Upper lobe of right lung (tissue), 1 donor: ENCODE measurements at regions not wholly inside any gene's neighbourhood (a gene's known extent, or its start where the extent isn't known, plus 50 kb on each side); places are given as distances from the start of the nearest gene placed in this dataset.
A peak's percentile ranks its signal among the peaks of the same experiment; 100 is the strongest.

ENCODE experiments used
- ATAC-seq: fragments of 200-7000 bp; cut with Tn5 transposase; one replicate; pipeline ENCODE4 v1.9.1; 2020; ENCODE audit warnings: mild to moderate bottlenecking, moderate library complexity
- DNase-seq: peaks from one replicate; pipeline ENCODE4 v3.0.0-alpha.2; 2020
- H3K27ac ChIP-seq: fragments of 200-600 bp; one replicate; pipeline ENCODE4 v1.8.0; 2022
- H3K27me3 ChIP-seq: fragments of 200-600 bp; one replicate; pipeline ENCODE4 v1.8.0; 2022; ENCODE audit warnings: mild to moderate bottlenecking
- H3K36me3 ChIP-seq: fragments of 200-600 bp; one replicate; pipeline ENCODE4 v1.8.0; 2022
- H3K4me1 ChIP-seq: fragments of 200-600 bp; one replicate; pipeline ENCODE4 v1.8.0; 2022
- H3K4me3 ChIP-seq: fragments of 200-600 bp; one replicate; pipeline ENCODE4 v1.8.0; 2022; ENCODE audit warnings: mild to moderate bottlenecking
- H3K9me3 ChIP-seq: fragments of 200-600 bp; one replicate; pipeline ENCODE4 v1.8.0; 2022
- CTCF ChIP-seq: fragments of 200-600 bp; IDR thresholded peaks from one replicate; pipeline ENCODE4 v1.8.0; 2022; ENCODE audit warnings: antibody characterized with exemption
- intact Hi-C: fragments of 100-400 bp; cut with DNase I; formaldehyde crosslinking; loops from one replicate; pipeline ENCODE4 v1.11.0; 2022
- donor health status: DM: no; HTN: yes; CAD: no; lungs with severe emphysema.

DNA sequence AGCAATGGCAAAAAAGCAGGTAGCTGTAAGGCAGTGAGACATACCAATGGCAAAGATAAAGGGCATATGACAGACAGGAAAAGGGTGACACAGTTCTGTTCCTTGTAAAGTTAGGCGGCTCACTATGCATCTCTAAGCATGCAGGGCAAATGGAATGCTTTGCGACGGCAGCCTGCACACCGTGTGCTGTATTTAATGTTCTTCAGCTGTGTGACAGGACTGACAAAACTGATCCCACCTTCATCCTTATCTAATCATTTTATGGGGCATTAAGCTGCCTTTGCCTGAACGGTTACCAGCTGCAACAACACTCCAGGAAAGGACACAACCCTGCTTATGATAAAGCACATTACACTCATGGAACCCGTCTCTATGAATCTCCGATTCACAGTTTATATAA, 80.5 kb upstream of the VAV3 start:
- no peak for TF ChIP-seq CTCF
- Histone ChIP-seq H3K36me3 (no peaks in the 10 kb centered on the region), H3K27ac (no peak overlapping the region), H3K4me3 (no peak overlapping the region), H3K4me1 (peaks cover 6% of the 10 kb centered on the region), H3K27me3 (no peaks in the 10 kb centered on the region), H3K9me3 (no peaks in the 10 kb centered on the region)
- intact Hi-C loops: no loop called here
- ATAC-seq (no peak), DNase-seq (no peak)

- ATAC-seq: no peak
- no peak overlapping the region for H3K27ac ChIP-seq
- H3K27me3 ChIP-seq: no peaks in the 10 kb centered on the region
- peaks cover 1% of the 10 kb centered on the region for H3K4me1 ChIP-seq
- H3K36me3 ChIP-seq: no peaks in the 10 kb centered on the region
- no peaks in the 10 kb centered on the region for H3K9me3 ChIP-seq
- no peak for TF ChIP-seq CTCF
- intact Hi-C loops: no loop called here
- H3K4me3 ChIP-seq: no peak overlapping the region
- DNase-seq: no peak
Observed at GRCh38 chr1:108044318-108044717, 79.3 kb upstream of the VAV3 start.

GRCh38 chr1:108043707-108044106, 78.7 kb upstream of the VAV3 start:
- Histone ChIP-seq H3K27ac (no peak overlapping the region), H3K27me3 (no peaks in the 10 kb centered on the region), H3K9me3 (no peaks in the 10 kb centered on the region), H3K36me3 (no peaks in the 10 kb centered on the region), H3K4me3 (no peak overlapping the region), H3K4me1 (no peaks in the 10 kb centered on the region)
- intact Hi-C loops: no loop called here
- DNase-seq (no peak), ATAC-seq (peak; percentile 44)
- no peak for TF ChIP-seq CTCF

DNA sequence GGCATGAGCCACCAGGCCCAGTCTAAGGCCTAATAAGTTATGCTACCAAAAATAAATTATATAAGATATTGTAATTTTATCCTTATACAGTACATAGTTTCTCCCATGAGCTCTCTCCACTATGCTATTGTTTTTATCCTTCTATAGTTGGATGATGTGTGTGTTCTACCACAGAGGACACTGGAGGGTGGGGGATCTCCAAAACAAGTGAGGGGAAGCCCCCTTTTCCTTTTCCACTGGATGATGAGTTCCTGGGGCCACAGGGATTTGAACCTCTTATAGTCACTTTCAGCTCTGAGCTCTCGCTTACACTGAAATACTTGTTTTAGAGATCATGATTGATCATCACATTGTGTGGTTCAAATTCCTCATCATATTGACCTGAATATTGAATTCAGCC, 77.6 kb upstream of the VAV3 start:
- no peak overlapping the region for H3K4me3 ChIP-seq
- intact Hi-C loops: no loop called here
- no peaks in the 10 kb centered on the region for H3K4me1 ChIP-seq
- H3K27me3 ChIP-seq: no peaks in the 10 kb centered on the region
- no peaks in the 10 kb centered on the region for H3K9me3 ChIP-seq
- TF ChIP-seq CTCF: no peak
- no peak overlapping the region for H3K27ac ChIP-seq
- ATAC-seq (no peak), DNase-seq (no peak)
- H3K36me3 ChIP-seq: no peaks in the 10 kb centered on the region

- DNase-seq (no peak), ATAC-seq (no peak)
- no peaks in the 10 kb centered on the region for H3K27me3 ChIP-seq
- no peaks in the 10 kb centered on the region for H3K9me3 ChIP-seq
- no peak for TF ChIP-seq CTCF
- no peaks in the 10 kb centered on the region for H3K4me1 ChIP-seq
- H3K4me3 ChIP-seq: no peak overlapping the region
- H3K27ac ChIP-seq: no peak overlapping the region
- no peaks in the 10 kb centered on the region for H3K36me3 ChIP-seq
- intact Hi-C loops: no loop called here
Observed at GRCh38 chr1:108041360-108042142, 76.6 kb upstream of the VAV3 start.
